HS-5 (cell line): ENCODE measurements at regions not wholly inside any gene's neighbourhood (a gene's known extent, or its start where the extent isn't known, plus 50 kb on each side); places are given as distances from the start of the nearest gene placed in this dataset.
"Not testable (repeated sequence)": the region's sequence is repeated elsewhere in the genome, so short reads cannot be mapped to it uniquely, and the experiment has no call there.

Experiments
- DNase-seq: peaks from one replicate; pipeline ENCODE4 v3.0.0-alpha.2; 2012; ENCODE audit warnings: low read depth

DNA sequence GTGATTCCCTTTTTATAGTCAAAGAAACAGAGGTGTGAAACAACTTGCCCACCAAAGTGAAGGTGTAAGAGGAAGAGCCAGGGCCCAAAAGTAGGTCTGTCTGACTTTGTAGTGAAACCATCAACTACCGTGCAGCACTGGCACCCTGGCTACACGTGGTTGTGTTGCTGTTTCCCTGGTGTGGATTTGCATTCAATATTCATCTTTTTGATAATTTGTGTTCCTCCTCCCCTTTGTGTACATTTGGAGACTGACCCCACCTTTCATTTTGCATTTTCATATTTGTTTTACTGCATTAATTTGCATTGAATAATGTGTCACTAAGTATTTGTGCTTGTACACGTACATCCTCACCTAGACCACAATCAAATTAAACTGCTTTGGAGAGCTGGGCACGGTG is 873.8 kb upstream of the WWC1 start:
- no peak for DNase-seq

DNA sequence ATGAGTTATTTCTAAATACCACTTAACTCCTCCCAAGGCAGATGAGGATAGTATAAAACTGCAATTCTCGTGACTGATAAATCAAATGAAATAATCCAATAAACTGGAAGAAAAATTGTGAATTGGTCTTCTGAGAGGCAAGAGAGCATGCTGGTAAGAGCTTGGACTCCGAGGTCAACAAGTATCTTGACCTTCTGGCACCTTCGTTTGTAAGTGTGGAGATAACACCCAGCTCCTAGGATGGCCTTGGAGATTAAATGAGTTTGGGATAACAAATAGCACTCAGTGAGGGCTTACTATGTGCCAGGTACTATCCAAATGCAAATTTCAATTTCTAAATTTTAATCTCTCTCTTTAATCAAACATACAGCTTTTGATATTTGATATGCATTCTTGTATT is 866.3 kb upstream of the WWC1 start:
- no peak for DNase-seq

- DNase-seq = no peak
Measured at GRCh38 chr5:167426501-167426900, 864.9 kb upstream of the WWC1 start.

DNA sequence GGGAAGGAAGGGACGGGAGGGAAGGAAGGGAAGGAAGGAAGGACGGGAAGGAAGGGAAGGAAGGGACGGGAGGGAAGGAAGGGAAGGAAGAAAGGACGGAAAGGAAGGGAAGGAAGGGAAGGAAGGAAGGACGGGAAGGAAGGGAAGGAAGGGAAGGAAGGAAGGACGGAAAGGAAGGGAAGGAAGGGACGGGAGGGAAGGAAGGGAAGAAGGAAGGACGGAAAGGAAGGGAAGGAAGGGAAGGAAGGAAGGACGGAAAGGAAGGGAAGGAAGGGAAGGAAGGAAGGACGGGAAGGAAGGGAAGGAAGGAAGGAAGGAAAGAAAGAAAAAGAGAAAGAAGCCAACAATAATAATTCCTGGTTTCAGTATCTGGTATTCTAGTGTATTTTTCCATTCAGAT is 863.8 kb upstream of the WWC1 start:
- DNase-seq = not testable (repeated sequence)

DNA sequence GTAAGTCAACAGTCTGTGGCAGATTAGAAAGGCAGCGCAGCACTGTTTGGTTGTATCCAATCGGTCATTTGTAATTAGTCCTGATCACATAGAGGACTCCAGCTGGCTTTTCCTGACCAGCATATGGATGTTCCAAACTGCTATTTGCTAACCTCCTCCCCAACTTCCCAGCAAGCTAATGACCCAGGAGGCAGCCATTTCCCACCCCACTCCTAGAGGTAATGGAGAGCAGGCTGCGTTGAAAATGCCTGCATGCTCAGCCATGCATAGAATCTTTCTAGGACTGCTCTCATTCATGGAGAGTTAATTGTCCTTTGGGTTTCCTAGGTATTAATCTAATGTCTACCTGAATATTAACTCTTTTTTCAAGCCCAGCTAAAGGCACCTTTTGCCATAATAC is 850.6 kb upstream of the WWC1 start:
- no peak for DNase-seq

GRCh38 chr5:167442922-167443321 is 848.5 kb upstream of the WWC1 start:
- DNase-seq = peak; percentile 30

- no peak for DNase-seq
Measured at GRCh38 chr5:167447466-167448375, 843.7 kb upstream of the WWC1 start.

DNA sequence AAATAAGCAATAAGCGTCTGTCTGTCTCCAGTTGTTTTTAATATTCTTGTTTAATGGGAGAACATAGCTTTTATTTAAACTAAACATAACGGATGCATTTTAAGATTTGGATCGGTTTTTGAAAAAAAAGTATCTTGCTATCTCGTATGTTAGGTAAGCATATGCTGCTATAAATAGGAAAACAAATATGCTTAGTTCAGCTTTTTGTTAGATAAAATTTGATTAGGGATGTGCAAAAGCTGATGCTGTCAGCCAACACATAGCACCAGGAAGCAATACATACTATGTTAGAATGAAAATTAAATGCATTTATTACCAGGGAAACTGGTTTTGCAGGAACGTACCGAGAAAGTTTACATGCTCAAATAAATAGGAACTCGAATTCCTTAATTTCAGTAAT is 843.1 kb upstream of the WWC1 start:
- DNase-seq = no peak

- DNase-seq = no peak
Measured at GRCh38 chr5:167451076-167451475, 840.4 kb upstream of the WWC1 start.

DNA sequence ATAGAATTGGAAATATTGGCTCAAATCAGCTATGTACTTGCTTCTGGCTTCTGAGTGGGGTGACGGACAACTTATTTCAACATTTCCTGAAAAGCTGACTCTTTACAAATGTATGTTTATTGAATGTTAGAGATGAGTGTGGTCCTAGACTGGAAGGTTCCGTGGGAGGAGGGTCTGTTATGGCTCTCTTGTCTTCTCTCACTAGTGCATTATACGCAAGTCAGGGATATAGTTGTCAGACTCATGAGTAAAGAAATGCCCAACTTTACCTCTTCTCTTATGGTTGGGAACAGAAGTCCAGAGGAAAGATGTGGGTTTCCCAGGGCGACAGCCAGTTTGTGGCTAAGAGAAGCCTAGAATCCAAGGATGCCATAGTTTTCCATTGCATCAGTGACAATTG is 839.3 kb upstream of the WWC1 start:
- no peak for DNase-seq

- DNase-seq = peak; percentile 38
Measured at GRCh38 chr5:167453246-167454030, 838.0 kb upstream of the WWC1 start.

- no peak for DNase-seq
Measured at GRCh38 chr5:167458412-167458811, 833.0 kb upstream of the WWC1 start.

DNA sequence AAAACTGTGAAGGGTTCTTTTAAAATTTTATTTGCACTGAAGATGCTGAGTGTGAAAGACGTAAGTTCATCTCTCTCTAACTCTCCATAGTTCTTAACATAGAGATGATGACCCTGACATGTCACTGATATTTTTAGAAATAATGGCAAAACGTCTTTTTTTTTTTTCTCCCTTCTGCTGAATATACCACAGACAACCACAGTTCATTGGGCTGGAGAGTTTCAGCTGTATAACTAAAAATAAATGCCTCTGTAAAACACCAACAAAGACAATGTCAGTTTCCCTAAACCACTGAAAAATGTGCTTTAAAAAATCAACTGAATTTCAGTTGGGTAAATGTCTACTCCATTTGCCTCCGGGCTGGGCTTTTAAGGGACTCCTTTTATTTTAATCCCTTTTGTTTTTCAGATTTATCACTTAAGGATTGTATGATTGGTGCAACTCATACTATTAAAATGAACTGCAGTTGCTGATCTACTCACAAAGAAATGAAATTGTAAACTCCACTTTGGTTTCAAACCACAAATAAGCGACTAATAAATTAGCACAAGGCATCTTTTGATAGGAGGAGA is 830.9 kb upstream of the WWC1 start:
- DNase-seq = no peak

- no peak for DNase-seq
Measured at GRCh38 chr5:167463939-167464338, 827.5 kb upstream of the WWC1 start.

DNA sequence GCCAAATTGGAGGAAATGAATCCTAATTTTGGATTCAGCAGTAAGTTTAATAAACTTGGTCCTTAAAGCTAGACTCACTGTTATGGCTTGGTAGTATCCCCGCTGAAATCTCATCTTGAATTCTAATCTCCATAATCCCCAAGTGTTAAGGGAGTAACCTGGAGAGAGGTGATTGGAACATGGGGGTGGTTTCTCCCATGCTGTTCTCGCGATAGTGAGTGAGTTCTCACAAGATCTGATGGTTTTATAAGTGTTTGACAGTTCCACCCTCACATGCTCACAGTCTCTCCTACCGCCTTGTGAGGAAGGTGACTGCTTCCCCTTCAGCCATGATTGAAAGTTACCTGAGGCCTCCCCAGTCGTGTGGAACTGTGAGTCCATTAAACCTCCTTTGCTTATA is 824.5 kb upstream of the WWC1 start:
- no peak for DNase-seq

GRCh38 chr5:167472566-167473108 is 818.8 kb upstream of the WWC1 start:
- no peak for DNase-seq

GRCh38 chr5:167478188-167478587 is 813.3 kb upstream of the WWC1 start:
- no peak for DNase-seq

GRCh38 chr5:167479779-167480178 is 811.7 kb upstream of the WWC1 start:
- DNase-seq = no peak

DNA sequence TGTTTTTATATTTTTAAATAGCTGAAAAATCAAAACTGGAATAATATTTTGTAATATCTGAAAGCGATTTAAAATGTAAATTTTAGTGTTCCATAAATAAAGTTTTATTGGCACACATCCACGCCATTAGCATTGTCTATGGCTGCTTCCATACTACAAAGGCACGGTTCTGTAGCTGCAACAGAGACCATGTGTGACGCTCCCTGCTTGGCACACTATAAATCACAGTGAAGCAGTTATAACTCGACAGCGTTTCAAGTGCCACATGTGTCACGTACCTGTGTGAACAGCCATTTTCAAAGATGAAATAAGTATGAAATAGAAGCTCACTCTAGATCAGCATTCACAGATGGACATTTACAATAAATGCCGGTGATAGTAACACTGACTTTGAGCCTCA is 810.1 kb upstream of the WWC1 start:
- DNase-seq = no peak

DNA sequence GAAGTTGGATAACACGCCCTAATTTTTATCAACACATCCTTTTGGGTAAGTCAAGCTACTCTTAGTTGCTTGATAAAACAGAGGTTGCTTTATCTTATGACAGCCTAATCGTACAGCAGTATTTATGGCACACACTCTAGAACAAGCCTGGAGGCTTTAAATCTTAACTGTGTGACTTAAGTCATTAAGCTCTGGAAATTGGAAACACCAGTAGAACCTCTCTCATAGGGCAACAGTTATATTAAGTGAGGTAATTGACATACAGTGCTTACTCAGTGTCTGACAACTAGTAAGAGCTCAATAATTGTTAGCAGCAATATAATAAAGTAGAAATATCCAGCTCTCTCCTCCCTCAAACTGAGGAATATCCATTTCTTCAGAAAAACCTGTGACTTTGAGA is 808.9 kb upstream of the WWC1 start:
- DNase-seq = no peak

DNA sequence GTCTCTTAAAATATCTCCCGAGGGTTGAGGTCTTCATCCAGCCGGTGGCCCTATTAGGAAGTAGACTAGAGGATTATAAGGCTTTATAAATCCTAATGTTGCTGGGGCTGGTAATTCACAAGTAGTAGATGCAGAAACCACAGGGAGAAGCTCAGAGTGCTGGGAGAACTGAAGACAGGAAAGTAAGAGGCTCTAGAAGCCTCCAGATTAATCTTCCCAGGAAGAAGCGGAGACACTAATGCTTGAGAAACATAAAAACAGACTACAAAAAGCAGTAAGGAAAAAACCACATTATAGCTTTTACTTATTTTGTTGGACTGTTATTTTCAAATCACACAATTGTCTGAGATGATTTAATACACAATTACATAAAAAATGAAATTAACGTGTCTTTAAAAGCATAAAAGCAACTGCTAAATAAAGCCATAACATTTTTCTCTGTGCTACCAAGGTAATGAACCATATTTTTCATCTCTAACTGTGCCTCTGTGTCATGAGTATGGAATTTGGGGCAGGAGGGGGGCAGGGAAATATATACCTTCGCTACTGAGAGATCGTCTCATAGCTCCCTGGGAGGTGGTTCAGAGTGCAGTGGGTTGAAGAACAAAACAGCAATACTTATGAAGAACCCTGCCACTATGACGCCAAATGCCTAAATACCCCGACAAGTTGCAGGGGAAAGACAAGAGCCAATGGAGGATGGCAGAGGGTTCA is 806.2 kb upstream of the WWC1 start:
- DNase-seq = no peak

- no peak for DNase-seq
Measured at GRCh38 chr5:167488371-167488770, 803.1 kb upstream of the WWC1 start.
